GM04503 (cell line): ENCODE measurements at regions not wholly inside any gene's neighbourhood (a gene's known extent, or its start where the extent isn't known, plus 50 kb on each side); places are given as distances from the start of the nearest gene placed in this dataset.
"Not testable (repeated sequence)": the region's sequence is repeated elsewhere in the genome, so short reads cannot be mapped to it uniquely, and the experiment has no call there.

ENCODE experiments used
- DNase-seq: peaks from one replicate; pipeline ENCODE4 v3.0.0-alpha.2; 2012; ENCODE audit warnings: low read depth

GRCh38 chr17:34472363-34472762 is 107.0 kb upstream of the TMEM132E start:
- no peak for DNase-seq

GRCh38 chr17:34471278-34471677 is 108.1 kb upstream of the TMEM132E start:
- not testable (repeated sequence) for DNase-seq

- no peak for DNase-seq
Observed at GRCh38 chr17:34465789-34466188, 102.8 kb upstream of the CCL1 start.

GRCh38 chr17:34464812-34465211 is 101.8 kb upstream of the CCL1 start:
- no peak for DNase-seq

GRCh38 chr17:34458266-34458665 is 95.2 kb upstream of the CCL1 start:
- no peak for DNase-seq

- no peak for DNase-seq
Observed at GRCh38 chr17:34456121-34456520, 93.1 kb upstream of the CCL1 start.

- DNase-seq = no peak
Observed at GRCh38 chr17:34452769-34453168, 89.7 kb upstream of the CCL1 start.

GRCh38 chr17:34451313-34451712 is 88.3 kb upstream of the CCL1 start:
- DNase-seq = no peak

- DNase-seq = no peak
Observed at GRCh38 chr17:34447406-34447805, 84.4 kb upstream of the CCL1 start.

- no peak for DNase-seq
Observed at GRCh38 chr17:34445101-34445500, 82.1 kb upstream of the CCL1 start.

GRCh38 chr17:34443619-34444469 is 80.8 kb upstream of the CCL1 start:
- DNase-seq = no peak

GRCh38 chr17:34442387-34443111 is 79.5 kb upstream of the CCL1 start:
- DNase-seq = no peak

- DNase-seq = no peak
Observed at GRCh38 chr17:34437188-34437587, 74.2 kb upstream of the CCL1 start.

GRCh38 chr17:34436607-34437006 is 73.6 kb upstream of the CCL1 start:
- DNase-seq = no peak

GRCh38 chr17:34435182-34435928 is 72.3 kb upstream of the CCL1 start:
- no peak for DNase-seq

GRCh38 chr17:34434052-34434451 is 71.0 kb upstream of the CCL1 start:
- DNase-seq = no peak

GRCh38 chr17:34424814-34425491 is 61.9 kb upstream of the CCL1 start:
- DNase-seq = no peak

GRCh38 chr17:34423978-34424813 is 61.2 kb upstream of the CCL1 start:
- no peak for DNase-seq

GRCh38 chr17:34423315-34423714 is 60.3 kb upstream of the CCL1 start:
- DNase-seq = not testable (repeated sequence)

GRCh38 chr17:34420900-34421299 is 57.9 kb upstream of the CCL1 start:
- DNase-seq = no peak

GRCh38 chr17:34420254-34420766 is 57.3 kb upstream of the CCL1 start:
- peak; percentile 4 for DNase-seq
